SK-N-SH treated with all-trans-retinoic acid at 6 μM for 48 hours (cell line): ENCODE measurements at regions not wholly inside any gene's neighbourhood (a gene's known extent, or its start where the extent isn't known, plus 50 kb on each side); places are given as distances from the start of the nearest gene placed in this dataset.

Experiments
- ATAC-seq: fragments of 200-7000 bp; cut with Tn5 transposase; 3 replicates; pipeline ENCODE4 v1.9.1; 2020; ENCODE audit warnings: mild to moderate bottlenecking, moderate library complexity
- ARNTL ChIP-seq: fragments of 450-650 bp; formaldehyde crosslinking; IDR thresholded peaks from 2 replicates; pipeline ENCODE4 v1.5.0; 2020; ENCODE audit warnings: low read depth, mild to moderate bottlenecking, moderate library complexity, borderline replicate concordance
- BACH2 ChIP-seq: fragments of 250-450 bp; sonication (Bioruptor Pico); IDR thresholded peaks from 2 replicates; pipeline ENCODE4 v1.9.0; 2021; ENCODE audit warnings: mild to moderate bottlenecking, borderline replicate concordance
- ESRRG ChIP-seq: fragments of 250-450 bp; sonication (Bioruptor Pico); IDR thresholded peaks from 2 replicates; pipeline ENCODE4 v1.6.1; 2021; ENCODE audit warnings: mild to moderate bottlenecking
- GLIS3 ChIP-seq: fragments of 250-450 bp; sonication (Bioruptor Pico); IDR thresholded peaks from 2 replicates; pipeline ENCODE4 v1.5.0; 2020; ENCODE audit warnings: mild to moderate bottlenecking, moderate library complexity
- ISL1 ChIP-seq: fragments of 250-450 bp; sonication (Bioruptor Pico); IDR thresholded peaks from 2 replicates; pipeline ENCODE4 v2.1.2; 2022; ENCODE audit warnings: mild to moderate bottlenecking, moderate library complexity
- OSR1 ChIP-seq: fragments of 250-450 bp; sonication (Bioruptor Pico); IDR thresholded peaks from 2 replicates; pipeline ENCODE4 v1.8.0; 2022; ENCODE audit warnings: moderate library complexity, mild to moderate bottlenecking, inconsistent platforms
- PPARA ChIP-seq: fragments of 250-450 bp; sonication (Bioruptor Pico); IDR thresholded peaks from 2 replicates; pipeline ENCODE4 v1.5.0; 2020; ENCODE audit warnings: mild to moderate bottlenecking, borderline replicate concordance
- RARB ChIP-seq: fragments of 250-450 bp; sonication (Bioruptor Pico); IDR thresholded peaks from 2 replicates; pipeline ENCODE4 v1.8.0; 2021; ENCODE audit warnings: mild to moderate bottlenecking, moderate library complexity
- SNAI2 ChIP-seq: fragments of 250-450 bp; sonication (Bioruptor Pico); IDR thresholded peaks from 2 replicates; pipeline ENCODE4 v1.5.0; 2020; ENCODE audit warnings: mild to moderate bottlenecking, moderate library complexity
- TCF4 ChIP-seq: fragments of 250-450 bp; sonication (Bioruptor Pico); IDR thresholded peaks from 2 replicates; pipeline ENCODE4 v1.8.0; 2021; ENCODE audit warnings: mild to moderate bottlenecking, moderate library complexity, borderline replicate concordance
- TOX ChIP-seq: fragments of 250-450 bp; sonication (Bioruptor Pico); IDR thresholded peaks from 2 replicates; pipeline ENCODE4 v1.8.0; 2021; ENCODE audit warnings: mild to moderate bottlenecking, moderate library complexity, borderline replicate concordance
- ZC3H10 ChIP-seq: fragments of 250-450 bp; sonication (Bioruptor Pico); IDR thresholded peaks from 2 replicates; pipeline ENCODE4 v1.5.1; 2021; ENCODE audit warnings: mild to moderate bottlenecking, moderate library complexity
- ZFP3 ChIP-seq: fragments of 250-450 bp; sonication (Bioruptor Pico); IDR thresholded peaks from 2 replicates; pipeline ENCODE4 v1.5.0; 2020; ENCODE audit warnings: mild to moderate bottlenecking, moderate library complexity
- ZFP30 ChIP-seq: fragments of 450-650 bp; formaldehyde crosslinking; IDR thresholded peaks from 2 replicates; pipeline ENCODE4 v1.5.0; 2022; ENCODE audit warnings: mild to moderate bottlenecking, moderate library complexity
- ZNF565 ChIP-seq: fragments of 450-650 bp; formaldehyde crosslinking; conservative IDR thresholded peaks from 2 replicates; pipeline ENCODE4 v1.5.0; 2020; ENCODE audit warnings: low read depth, mild to moderate bottlenecking, moderate library complexity
- ZNF70 ChIP-seq: fragments of 450-650 bp; formaldehyde crosslinking; IDR thresholded peaks from 2 replicates; pipeline ENCODE4 v1.5.0; 2020; ENCODE audit warnings: mild to moderate bottlenecking, moderate library complexity
- ZNF8 ChIP-seq: fragments of 450-650 bp; formaldehyde crosslinking; IDR thresholded peaks from 2 replicates; pipeline ENCODE4 v1.5.0; 2020; ENCODE audit warnings: mild to moderate bottlenecking, moderate library complexity
- TF ChIP-seq, protein P1 (sequence below): fragments of 250-450 bp; sonication (Bioruptor Pico); IDR thresholded peaks from 2 replicates; pipeline ENCODE4 v1.8.0; 2021; ENCODE audit warnings: low read depth, mild to moderate bottlenecking, moderate library complexity, borderline replicate concordance
- TF ChIP-seq, protein P2 (sequence below): fragments of 250-450 bp; sonication (Bioruptor Pico); IDR thresholded peaks from 2 replicates; pipeline ENCODE4 v1.5.1; 2021; ENCODE audit warnings: mild to moderate bottlenecking, moderate library complexity
- TF ChIP-seq, protein P3 (sequence below): fragments of 250-450 bp; sonication (Bioruptor Pico); IDR thresholded peaks from 2 replicates; pipeline ENCODE4 v1.8.0; 2020; ENCODE audit warnings: mild to moderate bottlenecking, moderate library complexity, borderline replicate concordance
- TF ChIP-seq, protein P4 (sequence below): fragments of 250-450 bp; sonication (Bioruptor Pico); IDR thresholded peaks from 2 replicates; pipeline ENCODE4 v1.5.0; 2020; ENCODE audit warnings: mild to moderate bottlenecking, moderate library complexity

DNA sequence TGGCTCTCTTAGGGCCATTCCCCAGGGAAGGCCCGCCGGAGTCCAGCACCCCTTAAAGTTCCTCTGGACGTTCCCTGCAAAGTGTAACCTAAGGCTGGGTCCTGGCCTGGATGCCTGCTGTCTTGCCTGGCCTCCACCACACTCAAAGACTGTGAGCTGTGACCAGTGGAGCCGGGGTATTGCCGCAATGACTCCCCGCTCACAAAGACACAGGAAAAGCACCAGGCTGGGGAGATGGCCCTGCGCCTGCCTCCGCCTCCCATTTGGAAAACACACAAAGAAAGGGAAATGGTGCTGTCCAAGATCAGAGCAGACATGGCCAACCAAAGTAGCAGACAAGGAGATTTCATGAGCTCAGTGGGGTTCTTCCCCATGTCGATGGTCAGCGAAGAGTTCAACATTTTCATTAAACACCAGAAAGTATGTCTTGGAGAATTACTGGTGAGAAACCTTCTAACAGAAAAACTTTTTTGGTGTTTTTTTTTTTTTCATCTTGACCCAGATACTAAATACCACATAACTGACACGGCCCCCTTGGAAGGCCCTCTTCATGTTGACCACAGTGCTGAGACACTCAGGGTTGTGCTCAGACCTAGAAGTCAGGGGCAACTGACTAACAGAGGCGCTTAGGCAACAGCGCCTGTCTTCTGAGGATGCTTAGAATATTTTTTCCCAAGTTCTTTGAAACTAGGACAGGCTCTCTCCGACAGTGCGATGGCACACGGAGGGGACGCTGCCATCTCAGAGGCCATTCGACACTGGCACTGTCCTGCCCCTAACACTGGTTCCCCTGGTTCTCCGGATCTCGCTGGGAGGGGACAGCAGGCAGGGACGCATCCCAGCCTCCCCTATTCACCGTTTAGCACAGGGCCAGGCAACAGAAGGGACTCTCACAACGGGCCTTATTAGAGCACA lies 226.4 kb upstream of the ID2 start (continued):
- TF ChIP-seq TCF4 (CRISPR knock-in tag) (no peak), ZFP3 (CRISPR knock-in tag) (no peak), PPARA (no peak)
- TF ChIP-seq, protein P1, sequence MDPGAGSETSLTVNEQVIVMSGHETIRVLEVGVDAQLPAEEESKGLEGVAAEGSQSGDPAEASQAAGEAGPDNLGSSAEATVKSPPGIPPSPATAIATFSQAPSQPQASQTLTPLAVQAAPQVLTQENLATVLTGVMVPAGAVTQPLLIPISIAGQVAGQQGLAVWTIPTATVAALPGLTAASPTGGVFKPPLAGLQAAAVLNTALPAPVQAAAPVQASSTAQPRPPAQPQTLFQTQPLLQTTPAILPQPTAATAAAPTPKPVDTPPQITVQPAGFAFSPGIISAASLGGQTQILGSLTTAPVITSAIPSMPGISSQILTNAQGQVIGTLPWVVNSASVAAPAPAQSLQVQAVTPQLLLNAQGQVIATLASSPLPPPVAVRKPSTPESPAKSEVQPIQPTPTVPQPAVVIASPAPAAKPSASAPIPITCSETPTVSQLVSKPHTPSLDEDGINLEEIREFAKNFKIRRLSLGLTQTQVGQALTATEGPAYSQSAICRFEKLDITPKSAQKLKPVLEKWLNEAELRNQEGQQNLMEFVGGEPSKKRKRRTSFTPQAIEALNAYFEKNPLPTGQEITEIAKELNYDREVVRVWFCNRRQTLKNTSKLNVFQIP: no peak

DNA sequence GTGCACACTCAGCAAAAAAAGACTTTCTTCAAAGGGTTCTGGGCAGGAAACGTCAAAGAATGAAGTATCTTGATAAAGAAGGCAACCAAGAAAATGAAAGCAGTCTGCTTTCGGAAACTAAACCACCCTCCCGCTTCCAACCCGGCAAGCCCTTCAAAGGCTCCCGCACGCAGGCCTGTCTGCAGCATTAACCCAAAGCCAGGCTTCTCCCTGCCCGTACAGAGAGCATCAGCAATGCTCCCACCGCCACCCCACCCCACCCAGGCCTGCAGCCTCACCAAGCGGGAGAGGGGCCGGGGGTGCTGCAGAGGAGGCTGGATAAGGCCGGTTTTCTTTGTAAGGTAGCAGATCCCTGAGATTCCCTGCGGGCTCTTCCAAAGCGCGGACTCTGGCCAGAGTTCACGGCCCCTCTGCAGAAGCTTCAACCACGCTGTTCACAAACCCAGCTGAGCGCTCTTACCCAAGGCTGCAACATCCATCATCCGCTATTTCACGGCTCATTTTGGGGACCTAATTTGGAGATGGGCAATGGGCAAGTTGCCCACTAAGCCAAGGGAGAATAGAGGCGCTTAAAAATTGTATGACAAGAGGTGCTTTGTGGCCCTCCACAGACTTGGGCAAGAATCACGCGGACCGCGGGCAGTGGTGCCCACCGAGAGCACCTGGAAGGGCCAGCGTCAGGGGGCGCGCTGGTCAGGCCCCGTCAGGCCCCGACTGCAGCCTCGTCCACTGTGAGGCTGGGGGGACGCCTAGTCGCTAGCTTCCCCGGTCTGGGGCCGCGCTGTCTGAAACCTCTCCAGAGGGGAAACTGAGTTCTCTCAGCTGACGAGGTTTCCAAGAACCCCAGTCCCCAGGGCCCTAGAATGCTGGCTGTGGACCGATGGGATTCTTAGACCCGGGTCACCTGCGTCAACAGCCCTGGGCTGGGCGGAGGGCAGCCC lies 225.4 kb upstream of the ID2 start:
- ATAC-seq: no peak
- TF ChIP-seq, protein P2, sequence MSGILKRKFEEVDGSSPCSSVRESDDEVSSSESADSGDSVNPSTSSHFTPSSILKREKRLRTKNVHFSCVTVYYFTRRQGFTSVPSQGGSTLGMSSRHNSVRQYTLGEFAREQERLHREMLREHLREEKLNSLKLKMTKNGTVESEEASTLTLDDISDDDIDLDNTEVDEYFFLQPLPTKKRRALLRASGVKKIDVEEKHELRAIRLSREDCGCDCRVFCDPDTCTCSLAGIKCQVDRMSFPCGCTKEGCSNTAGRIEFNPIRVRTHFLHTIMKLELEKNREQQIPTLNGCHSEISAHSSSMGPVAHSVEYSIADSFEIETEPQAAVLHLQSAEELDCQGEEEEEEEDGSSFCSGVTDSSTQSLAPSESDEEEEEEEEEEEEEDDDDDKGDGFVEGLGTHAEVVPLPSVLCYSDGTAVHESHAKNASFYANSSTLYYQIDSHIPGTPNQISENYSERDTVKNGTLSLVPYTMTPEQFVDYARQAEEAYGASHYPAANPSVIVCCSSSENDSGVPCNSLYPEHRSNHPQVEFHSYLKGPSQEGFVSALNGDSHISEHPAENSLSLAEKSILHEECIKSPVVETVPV: no peak
- TF ChIP-seq SNAI2 (no peak), BACH2 (CRISPR knock-in tag) (no peak)

DNA sequence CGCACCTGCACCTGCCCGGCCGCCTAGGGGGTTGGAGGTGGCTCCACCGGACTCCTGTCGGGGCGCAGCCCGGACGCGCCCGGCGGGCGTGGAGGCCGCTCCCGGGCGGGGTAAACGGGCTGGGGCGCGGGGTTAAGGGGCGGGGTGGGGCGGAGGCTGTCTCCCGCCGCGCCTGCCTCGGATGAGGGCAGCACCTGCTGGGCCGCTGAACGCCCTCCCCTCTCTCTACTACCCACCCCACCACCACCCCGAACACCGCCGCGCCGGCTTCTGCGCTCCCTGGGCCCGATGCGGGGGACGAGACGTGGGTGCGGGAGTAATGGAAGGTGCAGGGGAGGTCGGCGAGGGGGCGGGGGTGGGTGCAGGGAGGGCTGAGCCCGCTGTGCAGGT lies 224.8 kb upstream of the ID2 start:
- no peak for ATAC-seq
- TF ChIP-seq, protein P3, sequence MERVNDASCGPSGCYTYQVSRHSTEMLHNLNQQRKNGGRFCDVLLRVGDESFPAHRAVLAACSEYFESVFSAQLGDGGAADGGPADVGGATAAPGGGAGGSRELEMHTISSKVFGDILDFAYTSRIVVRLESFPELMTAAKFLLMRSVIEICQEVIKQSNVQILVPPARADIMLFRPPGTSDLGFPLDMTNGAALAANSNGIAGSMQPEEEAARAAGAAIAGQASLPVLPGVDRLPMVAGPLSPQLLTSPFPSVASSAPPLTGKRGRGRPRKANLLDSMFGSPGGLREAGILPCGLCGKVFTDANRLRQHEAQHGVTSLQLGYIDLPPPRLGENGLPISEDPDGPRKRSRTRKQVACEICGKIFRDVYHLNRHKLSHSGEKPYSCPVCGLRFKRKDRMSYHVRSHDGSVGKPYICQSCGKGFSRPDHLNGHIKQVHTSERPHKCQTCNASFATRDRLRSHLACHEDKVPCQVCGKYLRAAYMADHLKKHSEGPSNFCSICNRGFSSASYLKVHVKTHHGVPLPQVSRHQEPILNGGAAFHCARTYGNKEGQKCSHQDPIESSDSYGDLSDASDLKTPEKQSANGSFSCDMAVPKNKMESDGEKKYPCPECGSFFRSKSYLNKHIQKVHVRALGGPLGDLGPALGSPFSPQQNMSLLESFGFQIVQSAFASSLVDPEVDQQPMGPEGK: no peak
- TF ChIP-seq SNAI2 (no peak), ZNF8 (no peak), ISL1 (CRISPR knock-in tag) (no peak), ZC3H10 (CRISPR knock-in tag) (no peak), RARB (CRISPR knock-in tag) (no peak), ZNF70 (CRISPR knock-in tag) (no peak), TCF4 (CRISPR knock-in tag) (no peak)

DNA sequence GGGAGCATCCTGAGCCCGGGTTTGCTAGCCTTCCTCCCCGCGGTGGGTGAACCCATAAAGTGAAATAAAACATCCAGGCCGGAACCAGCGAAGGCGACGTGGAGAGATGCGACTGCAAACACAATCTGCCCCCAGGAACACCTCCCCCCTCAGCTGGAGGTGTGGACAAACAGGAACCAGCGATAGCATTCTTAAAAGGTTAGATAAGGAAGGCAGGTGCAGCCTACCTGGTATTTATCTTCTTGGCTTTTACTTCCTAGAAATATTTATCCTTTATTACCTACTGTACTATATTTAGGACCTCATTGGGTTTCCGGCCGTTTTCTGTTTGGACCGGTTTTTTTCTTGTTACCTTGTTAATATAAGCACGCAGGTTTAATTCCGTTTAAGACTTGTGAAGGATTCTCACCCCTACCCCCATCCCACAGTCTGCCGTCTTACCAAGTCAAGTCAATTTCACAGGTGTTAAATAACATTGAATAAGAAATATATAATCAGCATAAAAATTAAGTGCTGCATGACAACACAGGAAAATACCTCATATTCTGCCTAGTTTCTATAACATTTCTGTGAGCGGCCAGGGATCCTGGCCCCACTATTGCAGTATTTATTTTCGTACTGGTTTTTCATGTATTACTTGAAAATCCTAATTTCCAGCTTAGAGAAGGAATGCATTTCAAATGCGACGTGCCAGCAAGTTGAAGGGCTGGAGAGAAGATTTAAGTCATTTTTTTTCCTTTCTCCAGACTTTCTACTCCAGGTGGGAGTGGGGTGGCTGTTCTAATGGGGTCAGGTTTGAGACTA lies 224.0 kb upstream of the ID2 start:
- TF ChIP-seq, protein P4, sequence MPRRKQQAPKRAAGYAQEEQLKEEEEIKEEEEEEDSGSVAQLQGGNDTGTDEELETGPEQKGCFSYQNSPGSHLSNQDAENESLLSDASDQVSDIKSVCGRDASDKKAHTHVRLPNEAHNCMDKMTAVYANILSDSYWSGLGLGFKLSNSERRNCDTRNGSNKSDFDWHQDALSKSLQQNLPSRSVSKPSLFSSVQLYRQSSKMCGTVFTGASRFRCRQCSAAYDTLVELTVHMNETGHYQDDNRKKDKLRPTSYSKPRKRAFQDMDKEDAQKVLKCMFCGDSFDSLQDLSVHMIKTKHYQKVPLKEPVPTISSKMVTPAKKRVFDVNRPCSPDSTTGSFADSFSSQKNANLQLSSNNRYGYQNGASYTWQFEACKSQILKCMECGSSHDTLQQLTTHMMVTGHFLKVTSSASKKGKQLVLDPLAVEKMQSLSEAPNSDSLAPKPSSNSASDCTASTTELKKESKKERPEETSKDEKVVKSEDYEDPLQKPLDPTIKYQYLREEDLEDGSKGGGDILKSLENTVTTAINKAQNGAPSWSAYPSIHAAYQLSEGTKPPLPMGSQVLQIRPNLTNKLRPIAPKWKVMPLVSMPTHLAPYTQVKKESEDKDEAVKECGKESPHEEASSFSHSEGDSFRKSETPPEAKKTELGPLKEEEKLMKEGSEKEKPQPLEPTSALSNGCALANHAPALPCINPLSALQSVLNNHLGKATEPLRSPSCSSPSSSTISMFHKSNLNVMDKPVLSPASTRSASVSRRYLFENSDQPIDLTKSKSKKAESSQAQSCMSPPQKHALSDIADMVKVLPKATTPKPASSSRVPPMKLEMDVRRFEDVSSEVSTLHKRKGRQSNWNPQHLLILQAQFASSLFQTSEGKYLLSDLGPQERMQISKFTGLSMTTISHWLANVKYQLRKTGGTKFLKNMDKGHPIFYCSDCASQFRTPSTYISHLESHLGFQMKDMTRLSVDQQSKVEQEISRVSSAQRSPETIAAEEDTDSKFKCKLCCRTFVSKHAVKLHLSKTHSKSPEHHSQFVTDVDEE (CRISPR knock-in tag): no peak
- TF ChIP-seq ARNTL (CRISPR knock-in tag): no peak
- no peak for TF ChIP-seq ZFP30 (CRISPR knock-in tag)
- no peak for TF ChIP-seq GLIS3 (CRISPR knock-in tag)
- TF ChIP-seq ISL1 (CRISPR knock-in tag): no peak
- TF ChIP-seq ESRRG (CRISPR knock-in tag): no peak
- no peak for TF ChIP-seq OSR1 (CRISPR knock-in tag)
- no peak for TF ChIP-seq TCF4 (CRISPR knock-in tag)
- TF ChIP-seq TOX: no peak
- TF ChIP-seq RARB (CRISPR knock-in tag): no peak
- TF ChIP-seq ZNF565 (CRISPR knock-in tag): no peak
- ATAC-seq: no peak
